GM12878 (cell line): ENCODE measurements at regions not wholly inside any gene's neighbourhood (a gene's known extent, or its start where the extent isn't known, plus 50 kb on each side); places are given as distances from the start of the nearest gene placed in this dataset.

Experiments
- ATAC-seq: fragments of 200-7000 bp; cut with Tn5 transposase; 3 replicates; pipeline ENCODE4 v1.9.1; 2020; ENCODE audit warnings: mild to moderate bottlenecking, moderate library complexity
- BruUV-seq: library from RNA; stranded (reverse); fragments of 400-500 nt; replicated peaks from 2 replicates; lab custom pipeline; 2021; lab: Mats Ljungman, UMichigan
- CTCF ChIA-PET: fragments of 300-600 bp; sonication (Branson Sonifier 250); formaldehyde crosslinking; extraction: SDS; loops from one replicate; lab custom pipeline; 2021; ENCODE audit warnings: inconsistent platforms; lab: Yijun Ruan, JAX
- POLR2A ChIA-PET: fragments of 350-600 bp; formaldehyde crosslinking; extraction: SDS; loops from one replicate; lab custom pipeline; 2021; ENCODE audit warnings: inconsistent platforms; lab: Charles Lee
- RAD21 ChIA-PET: fragments of 300-600 bp; sonication (Branson Sonifier 250); formaldehyde crosslinking; loops from one replicate; lab custom pipeline; 2023; ENCODE audit warnings: antibody characterized with exemption; ENCODE audit not compliant: unreplicated experiment; lab: Charles Lee
- SMC1A ChIA-PET: fragments of 300-600 bp; sonication (Branson Sonifier 250); formaldehyde crosslinking; loops from one replicate; lab custom pipeline; 2023; ENCODE audit not compliant: unreplicated experiment, uncharacterized antibody; lab: Charles Lee
- DNase-seq: peaks from one replicate; pipeline ENCODE4 v3.0.0-alpha.2; 2011; ENCODE audit warnings: low read depth, low spot score
- FAIRE-seq: peaks from 3 replicates; lab custom pipeline; 2011; peaks lifted over from hg19 to GRCh38; lab: Jason Lieb, UNC
- H2AFZ ChIP-seq: 2 replicates; pipeline ENCODE4 v1.6.0; 2011; ENCODE audit warnings: low read depth, low read length, control low read depth; ENCODE audit not compliant: control insufficient read depth
- H3K27ac ChIP-seq: 2 replicates; pipeline ENCODE4 v1.5.1; 2011; ENCODE audit warnings: control low read depth; ENCODE audit not compliant: control insufficient read depth, insufficient read depth
- H3K27me3 ChIP-seq, 2 experiments: replicated peaks in 1 of 2; 2 replicates each; pipeline versions ENCODE4 v1.6.0 to v1.6.1; 2011; ENCODE audit warnings: low read length in 1 of 2; ENCODE audit not compliant: control insufficient read depth in 2 of 2, insufficient read depth in 2 of 2
- H3K36me3 ChIP-seq, 2 experiments: 2 replicates each; pipeline ENCODE4 v1.5.1; 2011; ENCODE audit warnings: low read length in 1 of 2; ENCODE audit not compliant: control insufficient read depth in 2 of 2, insufficient read depth in 2 of 2
- H3K4me1 ChIP-seq: 2 replicates; pipeline ENCODE4 v1.6.1; 2011; ENCODE audit warnings: mild to moderate bottlenecking, low read length, moderate library complexity, mixed read lengths; ENCODE audit not compliant: control insufficient read depth, insufficient read depth
- H3K4me2 ChIP-seq: 2 replicates; pipeline ENCODE4 v1.6.0; 2011; ENCODE audit warnings: control low read depth; ENCODE audit not compliant: control insufficient read depth, insufficient read depth
- H3K4me3 ChIP-seq: fragments of 200-600 bp; sonication (generic); 2 replicates; pipeline ENCODE4 v1.5.1; 2016
- H3K79me2 ChIP-seq: 2 replicates; pipeline ENCODE4 v1.6.0; 2011; ENCODE audit warnings: low read length; ENCODE audit not compliant: control insufficient read depth, insufficient read depth
- H3K9ac ChIP-seq: 2 replicates; pipeline ENCODE4 v1.8.0; 2011; ENCODE audit warnings: low read length, control low read depth, mixed read lengths; ENCODE audit not compliant: control insufficient read depth, insufficient read depth
- H3K9me3 ChIP-seq: replicated peaks from 3 replicates; pipeline ENCODE4 v1.5.1; 2011; ENCODE audit warnings: mild to moderate bottlenecking, low read length; ENCODE audit not compliant: control insufficient read depth, insufficient read depth
- H4K20me1 ChIP-seq: 2 replicates; pipeline ENCODE4 v1.6.0; 2011; ENCODE audit not compliant: control insufficient read depth, insufficient read depth
- BRCA1 ChIP-seq: IDR thresholded peaks from 2 replicates; pipeline ENCODE4 v1.6.1; 2011; ENCODE audit warnings: low read depth, low read length, improper control_type of control experiment
- CBFB ChIP-seq: IDR thresholded peaks from 2 replicates; pipeline ENCODE4 v1.6.1; 2016; ENCODE audit warnings: antibody characterized with exemption, low read depth
- CBX5 ChIP-seq: sonication (generic); IDR thresholded peaks from 2 replicates; pipeline ENCODE4 v1.6.1; 2016; ENCODE audit warnings: low read depth, moderate library complexity, mild to moderate bottlenecking, inconsistent platforms
- GABPA ChIP-seq: IDR thresholded peaks from 2 replicates; pipeline ENCODE4 v1.6.1; 2014; ENCODE audit warnings: antibody characterized with exemption, low read depth, mild to moderate bottlenecking, inconsistent platforms
- GATAD2B ChIP-seq: fragments of 450-650 bp; conservative IDR thresholded peaks from 2 replicates; pipeline ENCODE4 v1.6.1; 2017; ENCODE audit warnings: low read depth, mild to moderate bottlenecking, moderate library complexity
- HSF1 ChIP-seq: fragments of 150-350 bp; IDR thresholded peaks from 2 replicates; pipeline ENCODE4 v1.6.1; 2014; ENCODE audit warnings: mild to moderate bottlenecking, low read depth, low read length
- KDM1A ChIP-seq: fragments of 200-600 bp; sonication (generic); IDR thresholded peaks from 2 replicates; pipeline ENCODE4 v1.6.1; 2016; ENCODE audit warnings: borderline replicate concordance
- MEF2A ChIP-seq: IDR thresholded peaks from 2 replicates; pipeline ENCODE4 v1.6.1; 2011; ENCODE audit warnings: low read depth, mild to moderate bottlenecking, low read length, moderate library complexity; ENCODE audit not compliant: insufficient read depth
- NBN ChIP-seq: fragments of 450-650 bp; IDR thresholded peaks from 2 replicates; pipeline ENCODE4 v1.6.1; 2016
- NR2C1 ChIP-seq: fragments of 450-650 bp; IDR thresholded peaks from 2 replicates; pipeline ENCODE4 v1.6.1; 2017; ENCODE audit warnings: antibody characterized with exemption, mild to moderate bottlenecking, moderate library complexity
- NRF1 ChIP-seq: conservative IDR thresholded peaks from 2 replicates; pipeline ENCODE4 v1.6.1; 2011; ENCODE audit warnings: mild to moderate bottlenecking, low read depth, low read length, improper control_type of control experiment
- PML ChIP-seq: IDR thresholded peaks from 2 replicates; pipeline ENCODE4 v1.6.1; 2012; ENCODE audit warnings: low read length, inconsistent platforms
- POLR2AphosphoS2 ChIP-seq: IDR thresholded peaks from 2 replicates; pipeline ENCODE4 v1.6.1; 2011; ENCODE audit warnings: low read depth, mild to moderate bottlenecking, low read length, improper control_type of control experiment, moderate library complexity
- POLR2AphosphoS5 ChIP-seq: IDR thresholded peaks from 2 replicates; pipeline ENCODE4 v1.6.1; 2011; ENCODE audit warnings: mild to moderate bottlenecking, low read length, inconsistent platforms
- RBBP5 ChIP-seq: fragments of 200-600 bp; sonication (generic); conservative IDR thresholded peaks from 2 replicates; pipeline ENCODE4 v1.6.1; 2016
- SKIL ChIP-seq: fragments of 450-650 bp; IDR thresholded peaks from 2 replicates; pipeline ENCODE4 v1.6.1; 2017; ENCODE audit warnings: mild to moderate bottlenecking, low read depth, inconsistent platforms; ENCODE audit not compliant: poor library complexity, severe bottlenecking
- SRF ChIP-seq, 2 experiments: IDR thresholded peaks; 2 replicates each; pipeline ENCODE4 v1.6.1; 2011; ENCODE audit warnings: low read depth in 2 of 2, low read length in 2 of 2, mild to moderate bottlenecking in 1 of 2, moderate library complexity in 1 of 2
- TBL1XR1 ChIP-seq: IDR thresholded peaks from 2 replicates; pipeline ENCODE4 v1.6.1; 2012; ENCODE audit warnings: low read depth, low read length, improper control_type of control experiment
- ZNF274 ChIP-seq: IDR thresholded peaks from one replicate; pipeline ENCODE4 v1.8.0; 2011; ENCODE audit not compliant: insufficient read length, insufficient read depth
- ZNF384 ChIP-seq: IDR thresholded peaks from 2 replicates; pipeline ENCODE4 v1.6.1; 2012; ENCODE audit warnings: low read depth, mild to moderate bottlenecking, low read length, improper control_type of control experiment, borderline replicate concordance
- WGBS: methylation state at CpG from one replicate; pipeline ENCODE4 v1.1.6; 2016; ENCODE audit warnings: low lambda C conversion rate; ENCODE audit not compliant: insufficient replicate concordance, insufficient coverage; ENCODE audit errors: missing lambda C conversion rate; 5-methylcytosine and 5-hydroxymethylcytosine counted together
- in situ Hi-C: fragments of 300-500 bp; cut with MboI; formaldehyde crosslinking; loops from 9 replicates; pipeline ENCODE4 v1.14.3; 2018; ENCODE audit warnings: mixed read lengths
- intact Hi-C: fragments of 100-400 bp; cut with micrococcal nuclease; formaldehyde crosslinking; loops from one replicate; pipeline ENCODE4 v1.14.2; 2022; ENCODE audit not compliant: unreplicated experiment

GRCh38 chr2:66364495-66365333 is 70.2 kb upstream of the MEIS1 start:
- Histone ChIP-seq H3K9ac (no peak overlapping the region), H4K20me1 (no peaks in the 10 kb centered on the region), H2AFZ (no peak overlapping the region), H3K79me2 (no peaks in the 10 kb centered on the region), H3K9me3 (no peaks in the 10 kb centered on the region), H3K4me1 (no peaks in the 10 kb centered on the region), H3K27me3 (no peaks in the 10 kb centered on the region), H3K4me2 (no peak overlapping the region), H3K27ac (no peak overlapping the region), H3K4me3 (no peak overlapping the region), H3K36me3 (no peaks in the 10 kb centered on the region)
- no TSS peak for BruUV-seq
- no peak for TF ChIP-seq BRCA1
- TF ChIP-seq CBFB, result no peak
- TF ChIP-seq POLR2AphosphoS2, result no peak
- no peak for TF ChIP-seq ZNF274
- no peak for TF ChIP-seq NR2C1
- TF ChIP-seq GABPA, result no peak
- TF ChIP-seq TBL1XR1, result no peak
- no peak for TF ChIP-seq MEF2A
- no peak for TF ChIP-seq GATAD2B
- no peak for TF ChIP-seq CBX5
- TF ChIP-seq NRF1, result no peak
- TF ChIP-seq SRF (IDR thresholded peaks at IDR 0.05; ENCODE audit: low read depth in 2 of 2, low read length in 2 of 2), result no peak
- TF ChIP-seq HSF1, result no peak
- no peak for TF ChIP-seq PML
- TF ChIP-seq SKIL, result no peak
- no peak for TF ChIP-seq NBN
- no peak for TF ChIP-seq ZNF384
- TF ChIP-seq POLR2AphosphoS5, result no peak
- no peak for TF ChIP-seq KDM1A
- TF ChIP-seq RBBP5, result no peak
- FAIRE-seq (no peak), DNase-seq (no peak), ATAC-seq (no peak)
- in situ Hi-C loops, result no loop called here
- intact Hi-C loops, result no loop called here
- ChIA-PET SMC1A (no interaction called here), CTCF (no interaction called here), RAD21 (no interaction called here), POLR2A (no interaction called here)
- WGBS, result 25% methylated on average over 7 of the region's 7 CpGs
